Gastrocnemius medialis (tissue), 4 donors: ENCODE measurements at regions not wholly inside any gene's neighbourhood (a gene's known extent, or its start where the extent isn't known, plus 50 kb on each side); places are given as distances from the start of the nearest gene placed in this dataset.

ENCODE experiments used
- CTCF ChIP-seq, 5 experiments: fragments of 450-650 bp in 3 of 5; fragments of 200-600 bp in 2 of 5; sonication (generic) in 2 of 5; IDR thresholded peaks in 4 of 5; conservative IDR thresholded peaks in 1 of 5; 1 replicate in 4 of 5; 2 replicates in 1 of 5; pipeline ENCODE4 v1.5.1; 2016 to 2019; ENCODE audit warnings: antibody characterized with exemption in 5 of 5, mild to moderate bottlenecking in 3 of 5, moderate library complexity in 3 of 5
- POLR2A ChIP-seq, 2 donors: fragments of 450-650 bp; IDR thresholded peaks; one replicate each; pipeline ENCODE4 v1.6.1; 2017; ENCODE audit warnings: antibody characterized with exemption in 2 of 2, mild to moderate bottlenecking in 2 of 2, moderate library complexity in 2 of 2

DNA sequence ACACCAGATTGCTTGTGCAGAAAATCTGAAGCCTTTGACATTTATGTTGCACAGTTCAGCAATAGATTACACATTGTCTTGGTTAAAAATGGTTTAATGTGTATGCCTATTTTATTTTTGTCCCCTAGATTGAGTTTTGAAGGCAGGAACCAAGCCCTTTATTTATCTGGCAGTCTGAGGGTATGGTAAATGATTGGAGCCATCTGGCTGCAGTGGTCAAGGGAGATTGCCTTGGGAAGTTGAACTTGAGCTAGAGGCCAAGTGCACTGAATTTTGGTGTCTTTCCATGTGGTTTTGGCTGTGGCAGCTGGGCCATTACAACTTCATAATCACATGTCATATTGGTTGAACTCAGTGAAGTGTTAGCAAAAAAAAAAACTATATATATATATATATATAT is 248.7 kb upstream of the C2CD4B start:
- TF ChIP-seq CTCF (IDR thresholded peaks at IDR 0.05 in 4 of 5, conservative IDR thresholded peaks at IDR 0.05 in 1 of 5) = no peak
- no peak for TF ChIP-seq POLR2A (IDR thresholded peaks at IDR 0.05)
